Neural cell (in vitro differentiated cells): ENCODE measurements at regions not wholly inside any gene's neighbourhood (a gene's known extent, or its start where the extent isn't known, plus 50 kb on each side); places are given as distances from the start of the nearest gene placed in this dataset.

Experiments
- H2AFZ ChIP-seq: fragments of 200-600, 300-800 bp; sonication (generic), shearing (Covaris generic); 2 replicates; pipeline ENCODE4 v1.6.0; 2014; ENCODE audit warnings: low read depth, mild to moderate bottlenecking, antibody characterized with exemption, low read length, moderate library complexity
- H3F3A ChIP-seq: fragments of 200-600 bp; shearing (Covaris generic); 2 replicates; pipeline ENCODE4 v1.6.1; 2016; ENCODE audit warnings: mild to moderate bottlenecking, moderate library complexity, mixed read lengths, antibody characterized with exemption, low read length; ENCODE audit not compliant: insufficient read depth, poor library complexity, severe bottlenecking
- H3K27ac ChIP-seq: fragments of 200-600, 300-800 bp; sonication (generic), shearing (Covaris generic); 2 replicates; pipeline ENCODE4 v1.5.1; 2014; ENCODE audit warnings: mild to moderate bottlenecking, low read length, moderate library complexity
- H3K27me3 ChIP-seq: fragments of 300-800, 200-600 bp; sonication (generic), shearing (Covaris generic); 2 replicates; pipeline ENCODE4 v1.6.0; 2014; ENCODE audit warnings: mild to moderate bottlenecking, low read depth, low read length, moderate library complexity; ENCODE audit not compliant: insufficient read depth
- H3K36me3 ChIP-seq: fragments of 300-800, 200-600 bp; sonication (generic), shearing (Covaris generic); 2 replicates; pipeline ENCODE4 v1.5.1; 2014; ENCODE audit warnings: mild to moderate bottlenecking, antibody characterized with exemption, low read length, moderate library complexity; ENCODE audit not compliant: insufficient read depth
- H3K4me2 ChIP-seq: fragments of 300-800, 200-600 bp; sonication (generic), shearing (Covaris generic); 2 replicates; pipeline ENCODE4 v1.6.0; 2014; ENCODE audit warnings: mild to moderate bottlenecking, low read length
- H3K4me3 ChIP-seq: fragments of 300-800, 200-600 bp; sonication (generic), shearing (Covaris generic); 2 replicates; pipeline ENCODE4 v1.5.1; 2014; ENCODE audit warnings: mild to moderate bottlenecking, low read length, moderate library complexity
- H3K79me2 ChIP-seq: fragments of 200-600 bp; shearing (Covaris generic); replicated peaks from 2 replicates; pipeline ENCODE4 v1.6.0; 2014; ENCODE audit warnings: mild to moderate bottlenecking, low read length, moderate library complexity; ENCODE audit not compliant: insufficient read depth
- H3K9ac ChIP-seq: fragments of 300-800, 200-600 bp; sonication (generic), shearing (Covaris generic); 2 replicates; pipeline ENCODE4 v1.6.1; 2016; ENCODE audit warnings: mild to moderate bottlenecking, low read length, mixed read lengths
- H3K9me2 ChIP-seq: fragments of 200-600 bp; shearing (Covaris generic); 2 replicates; pipeline ENCODE4 v1.6.1; 2016; ENCODE audit warnings: mild to moderate bottlenecking, low read length, mixed read lengths; ENCODE audit not compliant: insufficient read depth
- H3K9me3 ChIP-seq: fragments of 200-600, 300-800 bp; sonication (generic), shearing (Covaris generic); 2 replicates; pipeline ENCODE4 v1.6.1; 2016; ENCODE audit warnings: mild to moderate bottlenecking, mixed run types, low read length, moderate library complexity, mixed read lengths
- H4K20me1 ChIP-seq: fragments of 200-600 bp; shearing (Covaris generic); 2 replicates; pipeline ENCODE4 v1.6.1; 2016; ENCODE audit warnings: mild to moderate bottlenecking, mixed run types; ENCODE audit not compliant: insufficient read depth
- CTCF ChIP-seq: fragments of 450-650 bp; IDR thresholded peaks from 2 replicates; pipeline ENCODE4 v1.5.1; 2014; ENCODE audit warnings: antibody characterized with exemption, mild to moderate bottlenecking, moderate library complexity; ENCODE audit not compliant: poor library complexity, severe bottlenecking
- EP300 ChIP-seq: fragments of 450-650 bp; conservative IDR thresholded peaks from 2 replicates; pipeline ENCODE4 v1.6.1; 2014; ENCODE audit warnings: antibody characterized with exemption, mild to moderate bottlenecking, moderate library complexity; ENCODE audit not compliant: poor library complexity, severe bottlenecking
- EZH2 ChIP-seq: fragments of 200-600, 300-800 bp; shearing (Covaris generic), sonication (generic); IDR thresholded peaks from 2 replicates; pipeline ENCODE4 v1.6.1; 2014; ENCODE audit warnings: antibody characterized with exemption, low read length, borderline replicate concordance, mild to moderate bottlenecking; ENCODE audit not compliant: insufficient read depth, poor library complexity, severe bottlenecking
- MXI1 ChIP-seq: fragments of 450-650 bp; conservative IDR thresholded peaks from 2 replicates; pipeline ENCODE4 v1.6.1; 2014; ENCODE audit warnings: antibody characterized with exemption, mild to moderate bottlenecking; ENCODE audit not compliant: poor library complexity, severe bottlenecking
- POLR2AphosphoS5 ChIP-seq: IDR thresholded peaks from 2 replicates; pipeline ENCODE4 v1.6.1; 2012
- RAD21 ChIP-seq: fragments of 450-650 bp; conservative IDR thresholded peaks from 2 replicates; pipeline ENCODE4 v1.6.1; 2014; ENCODE audit warnings: antibody characterized with exemption, mild to moderate bottlenecking, moderate library complexity
- REST ChIP-seq: IDR thresholded peaks from 2 replicates; pipeline ENCODE4 v1.6.1; 2012; ENCODE audit warnings: borderline replicate concordance
- SMC3 ChIP-seq: fragments of 450-650 bp; conservative IDR thresholded peaks from 2 replicates; pipeline ENCODE4 v1.6.1; 2014; ENCODE audit warnings: antibody characterized with exemption, mild to moderate bottlenecking, moderate library complexity; ENCODE audit not compliant: poor library complexity
- TAF1 ChIP-seq: IDR thresholded peaks from 2 replicates; pipeline ENCODE4 v1.6.1; 2012; ENCODE audit warnings: low read depth

- Histone ChIP-seq H3K27ac (no peak overlapping the region), H2AFZ (no peak overlapping the region), H4K20me1 (no peaks in the 10 kb centered on the region), H3K9me3 (no peaks in the 10 kb centered on the region), H3K4me3 (no peak overlapping the region), H3K9ac (no peak overlapping the region), H3F3A (no peaks in the 10 kb centered on the region), H3K36me3 (no peaks in the 10 kb centered on the region), H3K27me3 (no peaks in the 10 kb centered on the region), H3K4me2 (no peak overlapping the region), H3K9me2 (no peaks in the 10 kb centered on the region), H3K79me2 (no peaks in the 10 kb centered on the region)
- no peak for TF ChIP-seq EZH2
- no peak for TF ChIP-seq CTCF
- TF ChIP-seq REST, result no peak
- no peak for TF ChIP-seq EP300
- no peak for TF ChIP-seq POLR2AphosphoS5
- TF ChIP-seq SMC3, result no peak
- no peak for TF ChIP-seq RAD21
- no peak for TF ChIP-seq MXI1
- no peak for TF ChIP-seq TAF1
Measured at GRCh38 chr9:13597427-13597826, 317.9 kb upstream of the MPDZ start.

- H3K4me3 ChIP-seq, result no peak overlapping the region
Measured at GRCh38 chr9:13597004-13597403, 317.5 kb upstream of the MPDZ start.

More at GRCh38 chr9:13597004-13597403, 317.5 kb upstream of the MPDZ start:
- H3F3A ChIP-seq, result no peaks in the 10 kb centered on the region
- H2AFZ ChIP-seq, result no peak overlapping the region
- no peak overlapping the region for H3K27ac ChIP-seq
- no peaks in the 10 kb centered on the region for H3K27me3 ChIP-seq
- H3K9me3 ChIP-seq, result no peaks in the 10 kb centered on the region
- no peak overlapping the region for H3K4me2 ChIP-seq
- TF ChIP-seq MXI1 (no peak), EZH2 (no peak), CTCF (no peak), POLR2AphosphoS5 (no peak), RAD21 (no peak), REST (no peak), TAF1 (no peak), EP300 (no peak), SMC3 (no peak)
- no peaks in the 10 kb centered on the region for H3K36me3 ChIP-seq
- no peak overlapping the region for H3K9ac ChIP-seq
- no peaks in the 10 kb centered on the region for H3K79me2 ChIP-seq
- no peaks in the 10 kb centered on the region for H4K20me1 ChIP-seq
- H3K9me2 ChIP-seq, result no peaks in the 10 kb centered on the region
